Progenitor cell of endocrine pancreas (in vitro differentiated cells): ENCODE measurements at regions not wholly inside any gene's neighbourhood (a gene's known extent, or its start where the extent isn't known, plus 50 kb on each side); places are given as distances from the start of the nearest gene placed in this dataset.
"Not testable (repeated sequence)": the region's sequence is repeated elsewhere in the genome, so short reads cannot be mapped to it uniquely, and the experiment has no call there.

Source experiments
- DNase-seq: peaks from one replicate; pipeline ENCODE4 v3.0.0; 2021; ENCODE audit warnings: low spot score; ENCODE audit not compliant: unreplicated experiment
- H3K27ac Mint-ChIP-seq: 2 replicates; pipeline ENCODE4 v1.8.0; 2021; ENCODE audit warnings: mild to moderate bottlenecking, moderate library complexity, mixed read lengths
- H3K27me3 Mint-ChIP-seq: 2 replicates; pipeline ENCODE4 v1.8.0; 2021; ENCODE audit warnings: mixed read lengths
- H3K36me3 Mint-ChIP-seq: 2 replicates; pipeline ENCODE4 v1.8.0; 2022; ENCODE audit warnings: mixed read lengths; ENCODE audit not compliant: insufficient read depth
- H3K4me1 Mint-ChIP-seq: 2 replicates; pipeline ENCODE4 v1.8.0; 2021; ENCODE audit warnings: low read depth, mixed read lengths
- H3K4me3 Mint-ChIP-seq: 2 replicates; pipeline ENCODE4 v1.8.0; 2021; ENCODE audit warnings: low read depth, mild to moderate bottlenecking, moderate library complexity, mixed read lengths
- H3K9me3 Mint-ChIP-seq: 2 replicates; pipeline ENCODE4 v1.8.0; 2021; ENCODE audit warnings: low read depth, mixed read lengths
- CTCF ChIP-seq: fragments of 200-600 bp; sonication (generic); IDR thresholded peaks from one replicate; pipeline ENCODE4 v1.5.0; 2021; ENCODE audit warnings: antibody characterized with exemption, mild to moderate bottlenecking; ENCODE audit not compliant: unreplicated experiment

- DNase-seq: no peak
- Mint-ChIP-seq H3K4me1 (no peaks in the 10 kb centered on the region), H3K9me3 (peaks cover 5% of the 10 kb centered on the region), H3K27me3 (no peaks in the 10 kb centered on the region), H3K27ac (no peak overlapping the region), H3K36me3 (no peaks in the 10 kb centered on the region), H3K4me3 (no peak overlapping the region)
- no peak for TF ChIP-seq CTCF
Measured at GRCh38 chr2:63700271-63700670, 111.5 kb downstream of the MDH1 start.

GRCh38 chr2:63701406-63701805, 112.6 kb downstream of the MDH1 start:
- Mint-ChIP-seq H3K4me1 (no peaks in the 10 kb centered on the region), H3K9me3 (peaks cover 9% of the 10 kb centered on the region), H3K27me3 (no peaks in the 10 kb centered on the region), H3K27ac (no peak overlapping the region), H3K36me3 (no peaks in the 10 kb centered on the region), H3K4me3 (no peak overlapping the region)
- TF ChIP-seq CTCF: no peak
- no peak for DNase-seq

GRCh38 chr2:63706084-63706483, 117.3 kb downstream of the MDH1 start:
- H3K27me3 Mint-ChIP-seq, DNase-seq, H3K36me3 Mint-ChIP-seq, H3K4me3 Mint-ChIP-seq, H3K4me1 Mint-ChIP-seq, H3K27ac Mint-ChIP-seq: not testable (repeated sequence)
- H3K9me3 Mint-ChIP-seq: peaks cover 15% of the 10 kb centered on the region

DNA sequence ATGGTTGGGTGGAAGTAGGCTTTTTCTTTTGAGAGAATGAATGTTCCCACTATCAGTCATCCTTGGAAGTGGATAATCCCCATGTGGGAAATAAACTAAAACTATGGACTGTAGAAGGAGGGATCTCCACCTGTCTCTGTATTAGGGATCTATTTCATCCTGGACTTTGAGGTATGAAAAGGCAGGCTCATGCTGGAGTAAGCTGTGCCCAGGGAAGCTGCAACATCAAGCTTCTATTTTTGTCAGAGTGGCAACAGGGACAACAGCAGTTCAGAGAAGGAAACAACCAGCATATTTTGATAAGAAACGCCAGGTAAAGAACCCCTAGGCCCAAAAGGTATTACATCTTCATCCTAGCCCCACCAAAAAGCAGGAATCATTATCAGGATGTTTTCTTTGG, 122.0 kb downstream of the MDH1 start:
- no peak overlapping the region for H3K4me3 Mint-ChIP-seq
- H3K27me3 Mint-ChIP-seq: no peaks in the 10 kb centered on the region
- no peak for DNase-seq
- no peak for TF ChIP-seq CTCF
- peaks cover 3% of the 10 kb centered on the region for H3K36me3 Mint-ChIP-seq
- no peak overlapping the region for H3K27ac Mint-ChIP-seq
- peaks cover 10% of the 10 kb centered on the region for H3K9me3 Mint-ChIP-seq
- H3K4me1 Mint-ChIP-seq: no peaks in the 10 kb centered on the region

- Mint-ChIP-seq H3K9me3 (no peaks in the 10 kb centered on the region), H3K36me3 (no peaks in the 10 kb centered on the region), H3K27ac (no peak overlapping the region), H3K4me3 (no peak overlapping the region), H3K27me3 (no peaks in the 10 kb centered on the region), H3K4me1 (no peaks in the 10 kb centered on the region)
- TF ChIP-seq CTCF: no peak
- DNase-seq: no peak
Measured at GRCh38 chr2:63712748-63713147, 124.0 kb downstream of the MDH1 start.

DNA sequence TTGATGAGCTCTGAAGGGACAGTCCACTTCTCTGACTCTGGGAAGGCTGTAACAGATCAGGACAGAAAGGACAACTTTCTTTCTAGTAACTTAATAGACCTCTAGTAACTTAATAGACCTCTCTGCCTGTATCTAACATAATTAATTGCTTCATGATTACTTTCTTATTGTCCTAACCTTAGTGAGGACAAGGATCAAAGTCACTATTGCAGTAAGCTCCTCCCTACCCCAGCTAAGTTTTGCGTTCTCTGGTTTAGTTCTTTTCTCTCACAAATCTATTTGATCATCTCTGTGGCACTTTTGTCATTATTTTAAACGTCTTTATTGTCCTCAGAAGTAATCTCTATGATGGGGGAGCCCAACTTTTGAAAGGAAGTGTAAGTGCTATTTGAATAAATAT, 125.5 kb upstream of the UGP2 start:
- no peaks in the 10 kb centered on the region for H3K36me3 Mint-ChIP-seq
- H3K9me3 Mint-ChIP-seq: peaks cover 3% of the 10 kb centered on the region
- TF ChIP-seq CTCF: no peak
- H3K4me1 Mint-ChIP-seq: peaks cover 6% of the 10 kb centered on the region
- H3K27ac Mint-ChIP-seq: no peak overlapping the region
- no peak for DNase-seq
- H3K4me3 Mint-ChIP-seq: no peak overlapping the region
- no peaks in the 10 kb centered on the region for H3K27me3 Mint-ChIP-seq
